Common myeloid progenitor, CD34-positive (primary cell): ENCODE measurements at regions not wholly inside any gene's neighbourhood (a gene's known extent, or its start where the extent isn't known, plus 50 kb on each side); places are given as distances from the start of the nearest gene placed in this dataset.
"Not testable (repeated sequence)": the region's sequence is repeated elsewhere in the genome, so short reads cannot be mapped to it uniquely, and the experiment has no call there.

ENCODE experiments used
- CTCF ChIA-PET: fragments of 350-600 bp; sonication (Branson Sonifier 250); formaldehyde crosslinking; loops from one replicate; lab custom pipeline; 2021; ENCODE audit warnings: antibody characterized with exemption; lab: Charles Lee
- POLR2A ChIA-PET: fragments of 350-600 bp; sonication (Branson Sonifier 250); formaldehyde crosslinking; loops from one replicate; lab custom pipeline; 2021; ENCODE audit warnings: antibody characterized with exemption; lab: Charles Lee
- DNase-seq, 3 donors: peaks; one replicate each; pipeline versions ENCODE4 v3.0.0 to v3.0.0-alpha.2; 2013
- H3K27ac ChIP-seq, 2 experiments: 1 replicate in 1 of 2; 2 replicates in 1 of 2; pipeline ENCODE4 v1.7.0; 2013; ENCODE audit warnings: inconsistent platforms in 2 of 2, low read length in 2 of 2, mild to moderate bottlenecking in 2 of 2, low read depth in 1 of 2, moderate library complexity in 1 of 2; ENCODE audit not compliant: severe bottlenecking in 2 of 2, insufficient read depth in 1 of 2, poor library complexity in 1 of 2
- H3K27me3 ChIP-seq, 5 experiments: replicated peaks in 2 of 5; 1 replicate in 3 of 5; 2 replicates in 2 of 5; pipeline versions ENCODE4 v1.6.1 to v1.7.0; 2013; ENCODE audit warnings: low read length in 4 of 5, mild to moderate bottlenecking in 2 of 5, moderate library complexity in 2 of 5, inconsistent platforms in 1 of 5; ENCODE audit not compliant: insufficient read depth in 5 of 5, control insufficient read depth in 4 of 5
- H3K36me3 ChIP-seq, 4 experiments: 1 replicate in 2 of 4; 2 replicates in 2 of 4; pipeline versions ENCODE4 v1.6.1 to v1.7.0; 2013; ENCODE audit warnings: low read length in 3 of 4, control low read depth in 1 of 4, mild to moderate bottlenecking in 1 of 4; ENCODE audit not compliant: control insufficient read depth in 4 of 4, insufficient read depth in 4 of 4
- H3K4me1 ChIP-seq, 4 experiments: 1 replicate in 3 of 4; 2 replicates in 1 of 4; pipeline versions ENCODE4 v1.6.1 to v1.7.1; 2013; ENCODE audit warnings: low read length in 3 of 4, mild to moderate bottlenecking in 3 of 4, control low read depth in 1 of 4, inconsistent platforms in 1 of 4, moderate library complexity in 1 of 4; ENCODE audit not compliant: control insufficient read depth in 4 of 4, insufficient read depth in 4 of 4; ENCODE audit errors: control extremely low read depth in 1 of 4
- H3K4me3 ChIP-seq, 7 experiments: 1 replicate in 4 of 7; 2 replicates in 3 of 7; pipeline versions ENCODE4 v1.5.1 to v1.7.0; 2013; ENCODE audit warnings: mild to moderate bottlenecking in 7 of 7, low read length in 6 of 7, moderate library complexity in 6 of 7, inconsistent platforms in 2 of 7, low read depth in 2 of 7, control low read depth in 1 of 7; ENCODE audit not compliant: insufficient read depth in 4 of 7, control insufficient read depth in 1 of 7; ENCODE audit errors: extremely low read depth in 1 of 7
- H3K9me3 ChIP-seq, 5 experiments: 1 replicate in 4 of 5; 2 replicates in 1 of 5; pipeline versions ENCODE4 v1.6.1 to v1.7.1; 2013; ENCODE audit warnings: low read length in 4 of 5, mild to moderate bottlenecking in 2 of 5, inconsistent platforms in 1 of 5, low read depth in 1 of 5, moderate library complexity in 1 of 5; ENCODE audit not compliant: control insufficient read depth in 4 of 5, insufficient read depth in 2 of 5; ENCODE audit errors: control extremely low read depth in 1 of 5
- WGBS: methylation state at CpG from one replicate; pipeline ENCODE4 v1.1.5; 2013; ENCODE audit not compliant: insufficient coverage; 5-methylcytosine and 5-hydroxymethylcytosine counted together

DNA sequence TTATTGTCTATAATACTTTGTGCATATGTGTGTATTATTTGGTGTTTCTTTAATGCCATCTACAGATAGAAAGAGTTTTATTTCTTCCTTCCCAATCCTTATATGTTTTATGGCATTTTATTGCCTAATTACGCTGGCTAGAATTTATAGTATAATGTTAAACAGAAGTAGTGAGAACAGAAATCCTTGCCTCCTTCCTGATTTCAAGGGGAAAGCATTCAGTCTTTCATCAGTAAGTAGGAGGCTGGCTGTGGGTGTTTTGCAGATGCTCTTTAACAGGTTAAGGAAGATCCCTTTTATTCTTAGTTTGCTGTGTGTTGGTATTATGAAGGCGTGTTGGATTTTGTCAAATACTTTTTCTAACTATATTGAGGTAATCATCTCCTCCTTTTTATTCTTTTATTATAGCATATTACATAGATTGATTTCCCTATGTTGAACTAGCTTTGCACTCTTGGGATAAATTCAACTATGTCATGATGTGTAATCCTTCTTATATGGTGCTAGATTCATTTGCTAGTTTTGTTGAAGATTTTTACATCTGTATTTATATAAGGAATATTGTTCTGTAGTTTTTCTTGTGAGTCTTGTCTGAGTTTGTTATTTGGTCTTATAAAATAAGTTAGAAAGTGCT is 204.6 kb downstream of the ANKRD30B start:
- H3K27me3 ChIP-seq, CTCF ChIA-PET, H3K4me3 ChIP-seq, H3K4me1 ChIP-seq, H3K36me3 ChIP-seq, DNase-seq, POLR2A ChIA-PET, H3K27ac ChIP-seq, H3K9me3 ChIP-seq: not testable (repeated sequence)
- no CpG with 5 or more reads among the region's 2 CpGs for WGBS

DNA sequence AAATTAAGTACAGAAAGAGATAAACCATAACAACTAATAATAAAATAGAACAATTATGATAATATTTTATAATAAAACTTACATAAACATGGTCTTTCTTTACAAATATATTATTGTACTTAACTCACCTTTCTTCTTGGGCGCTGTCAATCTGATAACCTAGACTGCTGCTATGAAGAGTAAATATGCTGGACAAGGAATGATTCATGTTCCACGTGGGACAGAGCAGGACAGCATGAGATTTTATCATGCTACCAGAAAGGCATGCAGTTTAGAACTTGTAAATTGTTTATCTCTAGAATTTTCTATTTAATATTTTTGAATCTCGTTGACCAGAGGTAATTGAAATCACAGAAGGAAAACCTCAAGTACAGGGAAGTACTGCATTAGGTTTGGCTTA is 210.7 kb downstream of the ANKRD30B start:
- Histone ChIP-seq H3K36me3 (no peaks in the 10 kb centered on the region), H3K4me3 (no peak overlapping the region), H3K4me1 (no peaks in the 10 kb centered on the region), H3K27me3 (no peaks in the 10 kb centered on the region), H3K9me3 (peaks cover 0 to 10% (median 0%) of the 10 kb centered on the region in 5 experiments), H3K27ac (no peak overlapping the region)
- no CpG with 5 or more reads among the region's 3 CpGs for WGBS
- DNase-seq, result no peak
- POLR2A ChIA-PET, result no interaction called here
- CTCF ChIA-PET, result no interaction called here

DNA sequence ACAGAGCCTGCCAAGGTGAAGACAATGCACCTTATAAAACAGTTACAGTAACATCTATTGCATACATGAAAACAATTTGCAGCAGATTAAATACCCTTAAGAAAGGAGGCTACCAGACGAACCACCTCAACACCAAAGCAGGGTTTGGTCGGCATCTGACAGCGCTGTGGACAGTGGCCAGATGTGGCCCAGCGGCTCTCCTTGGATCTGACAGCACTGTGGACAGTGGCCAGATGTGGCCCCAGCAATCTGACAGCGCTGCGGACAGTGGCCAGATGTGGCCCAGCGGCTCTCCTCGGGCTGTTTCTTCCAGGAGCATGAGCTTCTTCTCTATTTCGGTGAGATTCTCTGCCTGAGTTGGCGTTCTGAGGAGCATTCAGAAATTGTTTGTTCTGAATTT is 211.6 kb downstream of the ANKRD30B start:
- ChIA-PET POLR2A (no interaction called here), CTCF (no interaction called here)
- DNase-seq, result no peak
- WGBS, result 92% methylated on average over 10 of the region's 10 CpGs
- Histone ChIP-seq H3K9me3 (peaks cover 0 to 10% (median 0%) of the 10 kb centered on the region in 5 experiments), H3K27ac (no peak overlapping the region), H3K27me3 (no peaks in the 10 kb centered on the region), H3K4me3 (no peak overlapping the region), H3K4me1 (no peaks in the 10 kb centered on the region), H3K36me3 (no peaks in the 10 kb centered on the region)

DNA sequence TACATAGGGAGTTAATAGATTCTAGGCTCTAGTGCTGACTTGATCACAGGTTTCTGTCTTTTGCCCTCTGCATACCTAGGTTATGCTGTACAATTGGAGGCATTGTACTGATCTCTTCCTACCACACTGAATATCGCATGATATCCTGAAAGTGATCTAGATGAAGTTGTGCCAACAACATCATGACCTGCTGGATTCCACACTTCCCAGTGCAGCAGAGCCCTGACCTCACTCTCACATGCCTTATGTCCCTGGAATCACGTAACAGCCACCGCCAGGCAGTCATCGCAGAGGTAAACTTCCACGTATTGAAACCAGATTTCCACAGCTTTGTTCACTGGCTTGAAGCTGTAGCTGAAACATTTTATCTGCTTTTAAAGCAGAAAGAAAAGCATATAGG is 214.0 kb downstream of the ANKRD30B start:
- H3K27me3 ChIP-seq, result no peaks in the 10 kb centered on the region
- 80% methylated on average over 5 of the region's 5 CpGs for WGBS
- no peaks in the 10 kb centered on the region for H3K4me1 ChIP-seq
- no peak overlapping the region for H3K27ac ChIP-seq
- no peak overlapping the region for H3K4me3 ChIP-seq
- H3K36me3 ChIP-seq, result no peaks in the 10 kb centered on the region
- ChIA-PET CTCF (no interaction called here), POLR2A (no interaction called here)
- H3K9me3 ChIP-seq, result peaks cover 0 to 10% (median 0%) of the 10 kb centered on the region in 5 experiments
- DNase-seq, result no peak

DNA sequence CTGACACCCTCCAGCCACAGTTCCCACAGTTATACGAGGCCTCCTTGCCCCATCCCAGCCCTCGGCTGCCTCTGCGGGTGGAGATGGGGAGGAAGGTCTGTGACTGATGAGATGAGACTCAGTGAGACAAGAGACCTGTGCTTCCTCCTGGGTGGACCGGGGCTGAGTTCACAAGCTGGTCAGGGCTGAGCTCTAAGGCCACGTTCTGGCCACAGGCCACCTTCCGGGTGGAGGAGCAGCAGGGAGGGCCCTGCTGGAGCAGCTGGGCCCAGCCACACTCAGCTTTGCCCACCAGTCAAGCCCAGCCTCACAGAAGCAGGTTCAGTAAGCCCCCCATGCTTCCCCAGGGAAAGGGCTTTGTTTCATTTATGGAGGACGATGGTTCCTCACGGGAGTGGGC is 214.7 kb downstream of the ANKRD30B start:
- H3K4me1 ChIP-seq, result no peaks in the 10 kb centered on the region
- ChIA-PET CTCF (no interaction called here), POLR2A (no interaction called here)
- no peak overlapping the region for H3K4me3 ChIP-seq
- 94% methylated on average over 6 of the region's 8 CpGs for WGBS
- no peak for DNase-seq
- no peaks in the 10 kb centered on the region for H3K27me3 ChIP-seq
- H3K27ac ChIP-seq, result no peak overlapping the region
- H3K36me3 ChIP-seq, result no peaks in the 10 kb centered on the region
- H3K9me3 ChIP-seq, result peaks cover 0 to 10% (median 0%) of the 10 kb centered on the region in 5 experiments

DNA sequence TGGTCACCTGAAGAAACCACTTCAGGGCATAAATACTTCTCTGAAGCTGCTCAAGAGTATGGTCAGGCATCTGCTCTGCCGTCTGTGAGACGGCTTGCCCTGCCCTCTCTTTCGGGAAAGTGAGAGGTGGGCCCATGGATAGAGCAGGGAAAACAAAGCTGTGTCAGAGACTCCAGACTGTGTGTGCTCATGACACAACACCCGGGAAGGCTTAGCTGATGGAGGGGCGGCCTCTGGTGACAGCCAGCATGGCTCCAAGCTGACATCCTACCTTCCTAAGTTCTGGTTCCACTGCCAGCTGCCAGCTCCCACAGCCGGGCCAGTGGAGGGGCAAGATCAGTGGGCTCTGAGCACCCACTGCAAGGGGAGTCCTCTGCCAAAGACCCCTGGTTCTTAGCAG is 215.3 kb downstream of the ANKRD30B start:
- Histone ChIP-seq H3K27me3 (no peaks in the 10 kb centered on the region), H3K4me1 (no peaks in the 10 kb centered on the region), H3K9me3 (peaks cover 0 to 10% (median 0%) of the 10 kb centered on the region in 5 experiments), H3K36me3 (no peaks in the 10 kb centered on the region), H3K4me3 (no peak overlapping the region), H3K27ac (no peak overlapping the region)
- DNase-seq, result no peak
- ChIA-PET POLR2A (no interaction called here), CTCF (no interaction called here)
- WGBS, result 100% methylated on average over 5 of the region's 6 CpGs

DNA sequence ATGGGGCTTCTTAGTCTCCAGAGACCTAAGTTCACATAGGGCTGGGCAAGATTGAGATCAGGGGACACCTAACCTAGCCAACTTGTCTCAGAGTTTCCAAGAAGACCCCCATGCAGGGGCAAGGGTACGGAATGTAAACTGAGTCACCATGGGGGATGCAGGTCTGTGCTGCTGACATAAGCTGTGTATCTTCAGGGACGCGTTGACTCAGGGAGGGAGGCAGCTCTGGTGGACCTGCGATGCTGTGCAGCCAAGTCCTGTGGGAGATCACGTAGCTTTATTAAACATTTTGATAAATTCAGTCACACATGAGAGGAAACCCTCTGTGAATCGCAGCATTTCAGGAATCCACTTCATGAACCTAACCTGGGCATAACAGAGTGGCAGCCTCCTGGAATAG is 216.0 kb downstream of the ANKRD30B start:
- H3K36me3 ChIP-seq, result no peaks in the 10 kb centered on the region
- DNase-seq, result no peak
- H3K4me3 ChIP-seq, result no peak overlapping the region
- no peak overlapping the region for H3K27ac ChIP-seq
- 95% methylated on average over 4 of the region's 6 CpGs for WGBS
- ChIA-PET CTCF (no interaction called here), POLR2A (no interaction called here)
- no peaks in the 10 kb centered on the region for H3K27me3 ChIP-seq
- H3K9me3 ChIP-seq, result peaks cover 0 to 10% (median 0%) of the 10 kb centered on the region in 5 experiments
- no peaks in the 10 kb centered on the region for H3K4me1 ChIP-seq
